ENCODE measurements at regions not wholly inside any gene's neighbourhood (a gene's known extent, or its start where the extent isn't known, plus 50 kb on each side); places are given as distances from the start of the nearest gene placed in this dataset.

- Histone ChIP-seq H3K4me3 (no peak overlapping the region), H3K27me3 (no peaks in the 10 kb centered on the region), H3K36me3 (no peaks in the 10 kb centered on the region), H3K27ac (no peak overlapping the region), H3K4me1 (no peaks in the 10 kb centered on the region), H3K9me3 (no peaks in the 10 kb centered on the region)
- intact Hi-C loops (cut with DNase I): no loop called here
- no peak for DNase-seq (ENCODE audit: extremely low spot score in 2 of 2)
- TF ChIP-seq POLR2A (IDR thresholded peaks at IDR 0.05) (no peak), CTCF (IDR thresholded peaks at IDR 0.05) (no peak), POLR2AphosphoS5 (IDR thresholded peaks at IDR 0.05; ENCODE audit: insufficient read depth in 1 of 2, low read depth in 1 of 2) (no peak)
These were observed 53.5 kb upstream of the GALNT13 start for GRCh38 chr2:153818242-153818641.

GRCh38 chr2:153819074-153819473, 52.6 kb upstream of the GALNT13 start:
- Histone ChIP-seq H3K27me3 (no peaks in the 10 kb centered on the region), H3K9me3 (no peaks in the 10 kb centered on the region), H3K4me1 (no peaks in the 10 kb centered on the region), H3K4me3 (no peak overlapping the region), H3K36me3 (no peaks in the 10 kb centered on the region), H3K27ac (no peak overlapping the region)
- no peak for TF ChIP-seq POLR2A (IDR thresholded peaks at IDR 0.05)
- no peak for TF ChIP-seq POLR2AphosphoS5 (IDR thresholded peaks at IDR 0.05; ENCODE audit: insufficient read depth in 1 of 2, low read depth in 1 of 2)
- no peak for TF ChIP-seq CTCF (IDR thresholded peaks at IDR 0.05)
- no peak for DNase-seq (ENCODE audit: extremely low spot score in 2 of 2)
- intact Hi-C loops (cut with DNase I): no loop called here

- TF ChIP-seq POLR2A (IDR thresholded peaks at IDR 0.05) (no peak), CTCF (IDR thresholded peaks at IDR 0.05) (no peak), POLR2AphosphoS5 (IDR thresholded peaks at IDR 0.05; ENCODE audit: insufficient read depth in 1 of 2, low read depth in 1 of 2) (no peak)
- Histone ChIP-seq H3K9me3 (no peaks in the 10 kb centered on the region), H3K27ac (no peak overlapping the region), H3K4me1 (no peaks in the 10 kb centered on the region), H3K36me3 (no peaks in the 10 kb centered on the region), H3K4me3 (no peak overlapping the region), H3K27me3 (no peaks in the 10 kb centered on the region)
- no peak for DNase-seq (ENCODE audit: extremely low spot score in 2 of 2)
- intact Hi-C loops (cut with DNase I): no loop called here
These were observed 52.2 kb upstream of the GALNT13 start for GRCh38 chr2:153819501-153819900.

Data from vagina (tissue), 2 donors.